IMR-90 (cell line): ENCODE measurements at regions not wholly inside any gene's neighbourhood (a gene's known extent, or its start where the extent isn't known, plus 50 kb on each side); places are given as distances from the start of the nearest gene placed in this dataset.
A peak's percentile ranks its signal among the peaks of the same experiment; 100 is the strongest.

Experiments
- BHLHE40 ChIP-seq: fragments of 150-350 bp; IDR thresholded peaks from 2 replicates; pipeline ENCODE4 v1.6.1; 2016; ENCODE audit warnings: mild to moderate bottlenecking, low read depth, low read length
- CHD1 ChIP-seq: IDR thresholded peaks from 2 replicates; pipeline ENCODE4 v1.6.1; 2012; ENCODE audit warnings: low read depth, low read length, improper control_type of control experiment
- CTCF ChIP-seq: conservative IDR thresholded peaks from 2 replicates; pipeline ENCODE4 v1.5.1; 2012; ENCODE audit warnings: mild to moderate bottlenecking, low read depth, low read length, improper control_type of control experiment
- ELK1 ChIP-seq: fragments of 150-350 bp; IDR thresholded peaks from 2 replicates; pipeline ENCODE4 v1.6.1; 2016; ENCODE audit warnings: low read depth, mild to moderate bottlenecking, low read length, moderate library complexity, borderline replicate concordance
- FOS ChIP-seq: fragments of 150-350 bp; IDR thresholded peaks from 2 replicates; pipeline ENCODE4 v1.6.1; 2016; ENCODE audit warnings: low read depth, low read length
- MAFK ChIP-seq: IDR thresholded peaks from 2 replicates; pipeline ENCODE4 v1.6.1; 2012; ENCODE audit warnings: low read depth, low read length, improper control_type of control experiment
- MAZ ChIP-seq: IDR thresholded peaks from 2 replicates; pipeline ENCODE4 v1.6.1; 2012; ENCODE audit warnings: low read depth, mild to moderate bottlenecking, low read length, improper control_type of control experiment, moderate library complexity, borderline replicate concordance
- MXI1 ChIP-seq: IDR thresholded peaks from 2 replicates; pipeline ENCODE4 v1.6.1; 2012; ENCODE audit warnings: low read depth, mild to moderate bottlenecking, low read length, moderate library complexity, borderline replicate concordance
- POLR2A ChIP-seq: IDR thresholded peaks from 2 replicates; pipeline ENCODE4 v1.6.1; 2012; ENCODE audit warnings: mild to moderate bottlenecking, low read depth, low read length
- RAD21 ChIP-seq: IDR thresholded peaks from 2 replicates; pipeline ENCODE4 v1.6.1; 2012; ENCODE audit warnings: low read length, improper control_type of control experiment
- RCOR1 ChIP-seq: IDR thresholded peaks from 2 replicates; pipeline ENCODE4 v1.6.1; 2012; ENCODE audit warnings: mild to moderate bottlenecking, low read length, improper control_type of control experiment; ENCODE audit not compliant: insufficient replicate concordance
- RFX5 ChIP-seq: IDR thresholded peaks from 2 replicates; pipeline ENCODE4 v1.8.0; 2012; ENCODE audit warnings: low read depth, mild to moderate bottlenecking, low read length, moderate library complexity
- SMC3 ChIP-seq: fragments of 150-350 bp; IDR thresholded peaks from 2 replicates; pipeline ENCODE4 v1.6.1; 2016; ENCODE audit warnings: low read depth, mild to moderate bottlenecking, antibody characterized with exemption, low read length, moderate library complexity
- TF ChIP-seq, protein P1 (sequence below): fragments of 150-350 bp; IDR thresholded peaks from 2 replicates; pipeline ENCODE4 v1.6.1; 2017; ENCODE audit warnings: mild to moderate bottlenecking, antibody characterized with exemption, low read length, low read depth

DNA sequence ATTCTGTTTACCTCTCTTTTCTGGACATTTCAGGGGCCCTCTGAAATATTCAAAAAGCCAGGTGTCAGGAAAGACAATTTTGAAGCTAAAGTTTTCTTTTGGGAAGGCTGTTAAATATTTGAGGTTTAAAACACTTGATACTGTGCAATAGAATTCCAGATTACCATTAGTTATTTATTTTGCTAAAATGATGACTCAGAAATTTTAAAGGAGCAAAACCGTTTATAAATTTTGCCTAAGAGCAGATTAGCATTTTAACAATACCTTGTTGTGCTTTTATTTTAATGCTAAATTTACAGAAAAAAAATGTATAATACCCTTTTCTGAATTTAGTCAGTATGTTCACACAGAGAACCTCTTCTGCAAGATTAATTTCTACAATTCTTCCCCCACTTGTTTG is 1159.9 kb downstream of the DSC3 start:
- TF ChIP-seq BHLHE40 (no peak), CTCF (no peak), SMC3 (no peak), POLR2A (no peak), RAD21 (no peak), MXI1 (no peak), RCOR1 (no peak), RFX5 (no peak), MAFK (peak; percentile 68), ELK1 (no peak), FOS (no peak), MAZ (no peak), CHD1 (no peak)
- TF ChIP-seq, protein P1, sequence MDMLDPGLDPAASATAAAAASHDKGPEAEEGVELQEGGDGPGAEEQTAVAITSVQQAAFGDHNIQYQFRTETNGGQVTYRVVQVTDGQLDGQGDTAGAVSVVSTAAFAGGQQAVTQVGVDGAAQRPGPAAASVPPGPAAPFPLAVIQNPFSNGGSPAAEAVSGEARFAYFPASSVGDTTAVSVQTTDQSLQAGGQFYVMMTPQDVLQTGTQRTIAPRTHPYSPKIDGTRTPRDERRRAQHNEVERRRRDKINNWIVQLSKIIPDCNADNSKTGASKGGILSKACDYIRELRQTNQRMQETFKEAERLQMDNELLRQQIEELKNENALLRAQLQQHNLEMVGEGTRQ = no peak
